ENCODE measurements at regions not wholly inside any gene's neighbourhood (a gene's known extent, or its start where the extent isn't known, plus 50 kb on each side); places are given as distances from the start of the nearest gene placed in this dataset.

DNA sequence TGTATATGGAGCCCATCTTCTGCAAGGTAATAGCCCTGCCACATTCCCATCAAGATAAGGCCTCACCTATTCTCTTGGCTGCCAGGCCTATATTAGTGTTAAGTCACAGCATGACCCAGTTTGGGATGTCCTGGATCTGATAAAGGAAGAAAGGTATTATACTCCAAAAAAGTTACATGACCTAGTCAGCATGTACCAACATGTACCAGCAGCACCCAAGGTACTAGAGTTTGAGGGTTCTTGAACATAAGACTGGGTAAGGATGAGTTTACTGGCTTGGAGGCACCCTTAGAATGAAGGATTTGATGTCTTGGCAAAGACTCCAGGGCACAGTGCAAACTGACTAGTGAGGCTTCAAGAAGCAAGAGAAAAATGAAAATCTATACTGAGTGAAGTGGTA is 232.5 kb downstream of the SQOR start:
- TF ChIP-seq POLR2A (IDR thresholded peaks at IDR 0.05) (no peak), EP300 (IDR thresholded peaks at IDR 0.05) (no peak)
- TF ChIP-seq, protein P1, sequence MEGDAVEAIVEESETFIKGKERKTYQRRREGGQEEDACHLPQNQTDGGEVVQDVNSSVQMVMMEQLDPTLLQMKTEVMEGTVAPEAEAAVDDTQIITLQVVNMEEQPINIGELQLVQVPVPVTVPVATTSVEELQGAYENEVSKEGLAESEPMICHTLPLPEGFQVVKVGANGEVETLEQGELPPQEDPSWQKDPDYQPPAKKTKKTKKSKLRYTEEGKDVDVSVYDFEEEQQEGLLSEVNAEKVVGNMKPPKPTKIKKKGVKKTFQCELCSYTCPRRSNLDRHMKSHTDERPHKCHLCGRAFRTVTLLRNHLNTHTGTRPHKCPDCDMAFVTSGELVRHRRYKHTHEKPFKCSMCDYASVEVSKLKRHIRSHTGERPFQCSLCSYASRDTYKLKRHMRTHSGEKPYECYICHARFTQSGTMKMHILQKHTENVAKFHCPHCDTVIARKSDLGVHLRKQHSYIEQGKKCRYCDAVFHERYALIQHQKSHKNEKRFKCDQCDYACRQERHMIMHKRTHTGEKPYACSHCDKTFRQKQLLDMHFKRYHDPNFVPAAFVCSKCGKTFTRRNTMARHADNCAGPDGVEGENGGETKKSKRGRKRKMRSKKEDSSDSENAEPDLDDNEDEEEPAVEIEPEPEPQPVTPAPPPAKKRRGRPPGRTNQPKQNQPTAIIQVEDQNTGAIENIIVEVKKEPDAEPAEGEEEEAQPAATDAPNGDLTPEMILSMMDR (IDR thresholded peaks at IDR 0.05) = no peak
